MCF 10A (cell line): ENCODE measurements at regions not wholly inside any gene's neighbourhood (a gene's known extent, or its start where the extent isn't known, plus 50 kb on each side); places are given as distances from the start of the nearest gene placed in this dataset.

Source experiments
- BruUV-seq: library from RNA; stranded (reverse); fragments of 400-500 nt; replicated peaks from 2 replicates; lab custom pipeline; 2021; lab: Mats Ljungman, UMichigan
- CTCF ChIA-PET: fragments of 300-600 bp; sonication (Branson Sonifier 250); formaldehyde crosslinking; extraction: SDS; loops from one replicate; lab custom pipeline; 2021; ENCODE audit warnings: antibody characterized with exemption, inconsistent platforms; lab: Yijun Ruan, JAX
- POLR2A ChIA-PET: fragments of 300-600, 350-650 bp; sonication (Branson Sonifier 250); formaldehyde crosslinking; extraction: SDS; loops from one replicate; lab custom pipeline; 2020; ENCODE audit warnings: antibody characterized with exemption, inconsistent platforms; lab: Yijun Ruan, JAX
- DNase-seq: peaks from one replicate; pipeline ENCODE4 v3.0.0-alpha.2; 2018; ENCODE audit not compliant: unreplicated experiment
- H3K27ac Mint-ChIP-seq: one replicate; pipeline ENCODE4 v1.8.0; 2022; ENCODE audit warnings: mild to moderate bottlenecking, low read depth, mixed read lengths; ENCODE audit not compliant: unreplicated experiment
- H3K27me3 Mint-ChIP-seq: one replicate; pipeline ENCODE4 v1.8.0; 2022; ENCODE audit warnings: mixed read lengths; ENCODE audit not compliant: insufficient read depth, unreplicated experiment
- H3K36me3 Mint-ChIP-seq: one replicate; pipeline ENCODE4 v1.8.0; 2022; ENCODE audit warnings: mild to moderate bottlenecking, moderate library complexity, mixed read lengths; ENCODE audit not compliant: insufficient read depth, unreplicated experiment
- H3K4me1 Mint-ChIP-seq: one replicate; pipeline ENCODE4 v1.8.0; 2022; ENCODE audit warnings: mixed read lengths; ENCODE audit not compliant: insufficient read depth, unreplicated experiment
- H3K4me3 Mint-ChIP-seq: one replicate; pipeline ENCODE4 v1.8.0; 2022; ENCODE audit warnings: mild to moderate bottlenecking, moderate library complexity, mixed read lengths; ENCODE audit not compliant: unreplicated experiment
- H3K9me3 Mint-ChIP-seq: one replicate; pipeline ENCODE4 v1.8.0; 2022; ENCODE audit warnings: mixed read lengths; ENCODE audit not compliant: unreplicated experiment
- intact Hi-C: fragments of 100-400 bp; cut with micrococcal nuclease; formaldehyde crosslinking; loops from 2 replicates; pipeline ENCODE4 v1.14.1; 2022
- TF ChIP-seq, protein P1 (sequence below): fragments of 200-600 bp; IDR thresholded peaks from one replicate; pipeline ENCODE4 v1.8.0; 2022; ENCODE audit warnings: antibody characterized with exemption, mild to moderate bottlenecking; ENCODE audit not compliant: unreplicated experiment

DNA sequence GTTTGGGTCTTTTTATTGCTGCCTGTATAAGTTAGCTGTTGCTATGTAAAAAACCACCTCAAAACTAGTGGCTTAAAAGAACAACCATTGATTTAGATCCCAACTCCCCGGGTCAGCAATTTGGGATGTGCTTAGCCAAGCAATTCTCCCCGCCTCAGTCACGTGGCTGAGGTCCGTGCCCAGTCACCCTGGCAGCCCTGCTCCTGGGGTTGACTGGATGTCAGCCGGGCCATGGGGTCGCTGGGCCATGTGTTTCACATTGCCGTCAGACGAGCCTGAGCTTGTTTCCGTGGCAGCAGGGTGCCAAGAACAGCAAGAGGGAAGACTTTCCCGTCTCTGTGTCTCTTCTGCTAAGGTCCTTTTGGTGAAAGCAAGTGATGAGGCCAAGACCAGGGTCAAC, 345.7 kb upstream of the FAT1 start:
- Mint-ChIP-seq H3K27me3 (no peaks in the 10 kb centered on the region), H3K27ac (no peak overlapping the region), H3K4me1 (peaks cover 6% of the 10 kb centered on the region), H3K36me3 (peaks cover 4% of the 10 kb centered on the region), H3K4me3 (no peak overlapping the region), H3K9me3 (no peaks in the 10 kb centered on the region)
- ChIA-PET CTCF (interaction anchor here (1.7 kb wide), 1 partner anchor 344 kb away, joined by 4 read pairs; no protein-coding TSS in a partner anchor), POLR2A (no interaction called here)
- DNase-seq, result no peak
- intact Hi-C loops, result no loop called here
- no TSS peak for BruUV-seq
- TF ChIP-seq, protein P1, sequence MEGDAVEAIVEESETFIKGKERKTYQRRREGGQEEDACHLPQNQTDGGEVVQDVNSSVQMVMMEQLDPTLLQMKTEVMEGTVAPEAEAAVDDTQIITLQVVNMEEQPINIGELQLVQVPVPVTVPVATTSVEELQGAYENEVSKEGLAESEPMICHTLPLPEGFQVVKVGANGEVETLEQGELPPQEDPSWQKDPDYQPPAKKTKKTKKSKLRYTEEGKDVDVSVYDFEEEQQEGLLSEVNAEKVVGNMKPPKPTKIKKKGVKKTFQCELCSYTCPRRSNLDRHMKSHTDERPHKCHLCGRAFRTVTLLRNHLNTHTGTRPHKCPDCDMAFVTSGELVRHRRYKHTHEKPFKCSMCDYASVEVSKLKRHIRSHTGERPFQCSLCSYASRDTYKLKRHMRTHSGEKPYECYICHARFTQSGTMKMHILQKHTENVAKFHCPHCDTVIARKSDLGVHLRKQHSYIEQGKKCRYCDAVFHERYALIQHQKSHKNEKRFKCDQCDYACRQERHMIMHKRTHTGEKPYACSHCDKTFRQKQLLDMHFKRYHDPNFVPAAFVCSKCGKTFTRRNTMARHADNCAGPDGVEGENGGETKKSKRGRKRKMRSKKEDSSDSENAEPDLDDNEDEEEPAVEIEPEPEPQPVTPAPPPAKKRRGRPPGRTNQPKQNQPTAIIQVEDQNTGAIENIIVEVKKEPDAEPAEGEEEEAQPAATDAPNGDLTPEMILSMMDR, result no peak

DNA sequence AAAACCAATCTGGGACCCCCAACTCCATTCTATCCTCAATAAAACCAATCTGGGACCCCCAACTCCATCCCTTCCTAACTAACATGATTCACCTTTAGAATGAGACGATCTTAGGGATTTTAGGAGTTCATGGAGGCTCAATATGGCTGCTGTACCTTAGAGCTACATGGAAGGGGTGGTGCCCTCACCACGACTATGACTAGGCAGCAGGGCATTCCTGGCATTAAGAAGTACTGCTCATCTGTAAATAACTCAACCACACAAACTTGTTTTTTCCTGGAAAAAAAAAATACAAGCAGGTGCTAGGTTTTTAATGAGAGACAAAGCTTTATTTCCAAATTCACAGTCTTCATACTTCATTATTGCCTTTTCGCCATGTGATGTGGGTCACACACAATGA, 346.5 kb upstream of the FAT1 start:
- TF ChIP-seq, protein P1, result no peak
- Mint-ChIP-seq H3K27me3 (no peaks in the 10 kb centered on the region), H3K4me1 (peaks cover 6% of the 10 kb centered on the region), H3K9me3 (no peaks in the 10 kb centered on the region), H3K27ac (no peak overlapping the region), H3K4me3 (no peak overlapping the region), H3K36me3 (peaks cover 4% of the 10 kb centered on the region)
- POLR2A ChIA-PET, result no interaction called here
- CTCF ChIA-PET, result interaction anchor here (0.7 to 1.7 kb wide), 2 partner anchors 344 to 364 kb away, joined by 3 to 4 read pairs; no protein-coding TSS in a partner anchor
- DNase-seq, result no peak
- BruUV-seq, result no TSS peak
- intact Hi-C loops, result no loop called here

DNA sequence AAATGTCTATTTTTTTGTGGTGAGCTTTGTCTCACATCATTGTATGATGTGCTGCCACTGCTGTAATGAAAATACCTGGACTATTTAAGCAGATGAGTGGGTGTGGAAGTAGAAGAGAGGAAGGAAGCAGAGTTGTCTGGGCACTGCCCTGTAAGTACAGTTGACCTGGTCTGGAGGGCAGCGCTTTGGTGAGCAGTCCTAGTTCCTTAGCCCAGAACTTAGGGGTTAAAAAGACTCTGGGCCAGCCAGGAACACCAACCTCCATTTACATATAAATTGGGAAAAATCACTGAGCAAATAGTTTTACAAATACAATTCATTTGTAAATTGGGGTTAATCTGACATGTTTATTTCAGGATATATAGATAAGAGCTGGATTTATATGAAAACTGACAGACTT, 347.1 kb upstream of the FAT1 start:
- no peak overlapping the region for H3K27ac Mint-ChIP-seq
- H3K9me3 Mint-ChIP-seq, result no peaks in the 10 kb centered on the region
- no peak for DNase-seq
- ChIA-PET POLR2A (no interaction called here), CTCF (interaction anchor here (0.7 to 0.9 kb wide), 2 partner anchors 12 to 363 kb away, joined by 3 to 4 read pairs; no protein-coding TSS in a partner anchor)
- BruUV-seq, result no TSS peak
- H3K36me3 Mint-ChIP-seq, result peaks cover 4% of the 10 kb centered on the region
- TF ChIP-seq, protein P1, result no peak
- peaks cover under 1% of the 10 kb centered on the region for H3K4me1 Mint-ChIP-seq
- intact Hi-C loops, result no loop called here
- no peaks in the 10 kb centered on the region for H3K27me3 Mint-ChIP-seq
- H3K4me3 Mint-ChIP-seq, result no peak overlapping the region

DNA sequence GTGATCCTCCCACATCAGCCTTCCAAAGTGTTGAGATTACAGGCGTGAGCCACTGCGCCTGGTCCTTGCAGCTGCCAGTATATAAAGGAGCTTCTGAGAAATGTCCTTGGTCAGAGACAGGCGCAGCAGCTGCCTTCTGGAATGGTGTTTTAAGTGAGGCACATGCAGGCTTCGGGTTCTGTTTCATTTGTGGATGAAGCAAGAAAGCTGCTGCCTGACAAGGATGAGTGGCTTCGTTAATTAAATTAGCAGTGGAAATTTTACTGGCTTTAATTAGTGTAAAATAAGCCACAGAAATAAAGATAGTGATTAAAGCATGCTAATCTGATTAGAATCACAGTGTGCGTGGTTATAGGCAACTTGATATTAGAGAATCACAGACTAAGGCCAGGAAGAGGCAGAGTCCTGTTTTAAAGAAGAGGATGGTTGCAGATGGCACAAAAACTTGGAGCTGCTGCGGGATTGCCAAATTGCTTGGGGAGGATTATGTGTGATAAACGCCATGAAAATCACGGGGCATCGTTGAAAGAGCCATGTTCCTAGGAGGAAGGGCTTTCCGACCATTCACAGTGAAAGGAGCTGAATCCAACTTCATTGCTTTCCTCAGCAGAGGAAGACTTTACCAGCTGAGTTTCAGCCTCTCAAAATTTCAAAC, 348.4 kb upstream of the FAT1 start:
- ChIA-PET POLR2A (interaction anchor here (0.6 kb wide), 1 partner anchor 62 kb away, joined by 3 read pairs; no protein-coding TSS in a partner anchor), CTCF (interaction anchor here (0.7 kb wide), 1 partner anchor 467 kb away, joined by 3 read pairs; no protein-coding TSS in a partner anchor)
- Mint-ChIP-seq H3K4me1 (no peaks in the 10 kb centered on the region), H3K27me3 (no peaks in the 10 kb centered on the region), H3K36me3 (peaks cover 4% of the 10 kb centered on the region), H3K27ac (no peak overlapping the region), H3K9me3 (no peaks in the 10 kb centered on the region), H3K4me3 (no peak overlapping the region)
- intact Hi-C loops, result no loop called here
- BruUV-seq, result no TSS peak
- TF ChIP-seq, protein P1, result no peak
- no peak for DNase-seq
